Esophagus squamous epithelium (tissue), 4 donors: ENCODE measurements at regions not wholly inside any gene's neighbourhood (a gene's known extent, or its start where the extent isn't known, plus 50 kb on each side); places are given as distances from the start of the nearest gene placed in this dataset.

ENCODE experiments used
- POLR2A ChIP-seq, 4 donors: fragments of 450-650 bp; IDR thresholded peaks; one replicate each; pipeline ENCODE4 v1.6.1; 2017; ENCODE audit warnings: antibody characterized with exemption in 4 of 4, mild to moderate bottlenecking in 4 of 4, moderate library complexity in 3 of 4
- TF ChIP-seq, protein P1 (sequence below), 6 experiments: fragments of 450-650 bp in 4 of 6; fragments of 200-600 bp in 2 of 6; sonication (generic) in 2 of 6; IDR thresholded peaks; one replicate each; pipeline ENCODE4 v1.5.1; 2016 to 2019; ENCODE audit warnings: antibody characterized with exemption in 6 of 6, mild to moderate bottlenecking in 4 of 6, moderate library complexity in 4 of 6

DNA sequence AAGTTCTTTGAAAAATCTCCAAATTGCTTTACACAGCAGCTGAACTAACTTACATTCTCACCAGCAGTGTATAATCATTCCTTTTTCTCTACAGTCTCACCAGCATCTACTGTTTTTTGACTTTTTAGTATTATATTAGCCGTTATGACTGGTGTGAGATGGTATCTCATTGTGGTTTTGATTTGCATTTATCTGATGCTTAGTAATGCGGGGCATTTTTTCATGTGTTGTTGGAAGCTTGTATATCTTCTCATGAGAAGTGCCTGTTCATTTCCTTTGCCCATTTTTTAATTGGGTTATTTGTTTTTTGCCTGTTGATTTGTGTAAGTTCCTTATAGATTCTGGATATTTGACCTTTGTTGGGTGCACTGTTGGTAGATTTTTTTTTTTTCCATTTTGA is 931.7 kb downstream of the CENPC start:
- TF ChIP-seq, protein P1, sequence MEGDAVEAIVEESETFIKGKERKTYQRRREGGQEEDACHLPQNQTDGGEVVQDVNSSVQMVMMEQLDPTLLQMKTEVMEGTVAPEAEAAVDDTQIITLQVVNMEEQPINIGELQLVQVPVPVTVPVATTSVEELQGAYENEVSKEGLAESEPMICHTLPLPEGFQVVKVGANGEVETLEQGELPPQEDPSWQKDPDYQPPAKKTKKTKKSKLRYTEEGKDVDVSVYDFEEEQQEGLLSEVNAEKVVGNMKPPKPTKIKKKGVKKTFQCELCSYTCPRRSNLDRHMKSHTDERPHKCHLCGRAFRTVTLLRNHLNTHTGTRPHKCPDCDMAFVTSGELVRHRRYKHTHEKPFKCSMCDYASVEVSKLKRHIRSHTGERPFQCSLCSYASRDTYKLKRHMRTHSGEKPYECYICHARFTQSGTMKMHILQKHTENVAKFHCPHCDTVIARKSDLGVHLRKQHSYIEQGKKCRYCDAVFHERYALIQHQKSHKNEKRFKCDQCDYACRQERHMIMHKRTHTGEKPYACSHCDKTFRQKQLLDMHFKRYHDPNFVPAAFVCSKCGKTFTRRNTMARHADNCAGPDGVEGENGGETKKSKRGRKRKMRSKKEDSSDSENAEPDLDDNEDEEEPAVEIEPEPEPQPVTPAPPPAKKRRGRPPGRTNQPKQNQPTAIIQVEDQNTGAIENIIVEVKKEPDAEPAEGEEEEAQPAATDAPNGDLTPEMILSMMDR (IDR thresholded peaks at IDR 0.05), result no peak
- TF ChIP-seq POLR2A (IDR thresholded peaks at IDR 0.05), result no peak
